ENCODE measurements at regions not wholly inside any gene's neighbourhood (a gene's known extent, or its start where the extent isn't known, plus 50 kb on each side); places are given as distances from the start of the nearest gene placed in this dataset.
"Not testable (repeated sequence)": the region's sequence is repeated elsewhere in the genome, so short reads cannot be mapped to it uniquely, and the experiment has no call there.

GRCh38 chr4:181119186-181119585 is 1124.0 kb upstream of the TENM3 start:
- no peak for DNase-seq

DNA sequence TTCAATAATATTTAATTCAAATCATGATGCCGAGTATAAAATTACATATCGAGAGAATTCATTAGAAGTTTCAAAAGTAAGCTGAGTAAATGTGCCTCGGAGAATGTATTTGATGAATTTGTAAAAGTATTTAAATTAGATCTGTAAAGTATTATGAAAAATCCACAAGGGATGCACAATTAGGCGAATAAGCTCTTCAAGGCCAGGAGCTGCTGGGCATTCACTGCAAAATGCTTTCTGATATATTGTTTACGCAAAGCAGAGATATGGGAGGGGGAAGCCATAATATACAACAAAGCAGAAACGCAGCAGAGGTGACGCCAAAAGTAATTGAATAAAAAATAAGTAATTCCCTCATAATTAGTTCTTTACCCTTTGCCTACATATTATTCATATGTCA is 1121.5 kb upstream of the TENM3 start:
- no peak for DNase-seq

DNA sequence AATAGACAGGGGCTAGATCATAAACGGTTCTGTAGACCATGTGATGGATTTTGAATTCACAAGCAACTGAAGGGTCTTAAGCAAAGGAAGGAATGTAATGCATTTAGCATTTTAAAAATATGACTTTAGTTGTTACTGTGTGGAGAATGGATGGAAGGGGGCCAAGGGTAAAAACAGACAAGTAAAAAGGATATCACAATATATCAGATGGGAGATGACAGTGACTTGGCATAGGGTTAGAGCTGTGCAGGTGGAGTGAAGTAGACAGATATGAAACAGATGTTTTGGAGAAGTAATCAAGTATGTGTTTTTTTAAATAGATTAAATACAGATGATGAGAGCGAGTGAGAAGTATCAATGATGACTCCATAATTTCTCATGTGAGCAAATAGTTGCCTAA is 1116.0 kb upstream of the TENM3 start:
- no peak for DNase-seq

DNA sequence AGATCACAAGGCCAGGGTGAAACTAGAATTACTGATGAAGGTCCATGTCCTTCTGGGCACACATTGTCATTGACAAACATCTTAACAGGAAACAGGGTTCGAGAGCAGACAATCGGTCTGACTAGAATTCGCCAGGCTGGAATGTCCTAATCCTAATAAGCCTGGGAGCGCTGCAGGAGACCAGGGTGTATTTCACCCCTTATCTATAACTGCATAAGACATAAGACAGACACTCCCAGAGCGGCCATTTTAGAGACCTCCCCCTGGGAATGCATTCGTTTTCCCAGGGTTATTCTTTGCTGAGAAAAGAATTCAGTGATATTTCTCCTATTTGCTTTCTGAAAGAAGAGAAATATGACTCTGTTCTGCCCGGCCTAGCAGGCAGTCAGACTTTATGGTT is 1112.9 kb upstream of the TENM3 start:
- not testable (repeated sequence) for DNase-seq

DNA sequence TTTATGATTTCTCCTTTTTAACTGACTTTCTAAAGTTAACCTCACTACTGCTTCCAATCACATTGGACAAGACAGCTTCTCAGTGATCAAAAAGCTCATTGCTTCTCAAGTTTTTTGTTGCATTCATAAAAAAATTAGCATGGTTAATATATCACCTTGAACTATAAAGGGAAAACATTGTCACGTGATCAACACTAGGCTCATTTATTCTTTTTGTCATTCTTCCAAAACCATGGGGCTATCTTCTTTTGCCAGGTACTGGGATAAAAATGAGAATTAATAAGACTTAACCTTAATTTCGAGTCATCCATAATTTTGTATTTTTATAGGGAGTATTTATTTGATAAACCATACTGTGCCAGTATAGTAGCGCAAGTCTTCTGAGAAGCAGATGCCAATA is 1105.9 kb upstream of the TENM3 start:
- no peak for DNase-seq

DNA sequence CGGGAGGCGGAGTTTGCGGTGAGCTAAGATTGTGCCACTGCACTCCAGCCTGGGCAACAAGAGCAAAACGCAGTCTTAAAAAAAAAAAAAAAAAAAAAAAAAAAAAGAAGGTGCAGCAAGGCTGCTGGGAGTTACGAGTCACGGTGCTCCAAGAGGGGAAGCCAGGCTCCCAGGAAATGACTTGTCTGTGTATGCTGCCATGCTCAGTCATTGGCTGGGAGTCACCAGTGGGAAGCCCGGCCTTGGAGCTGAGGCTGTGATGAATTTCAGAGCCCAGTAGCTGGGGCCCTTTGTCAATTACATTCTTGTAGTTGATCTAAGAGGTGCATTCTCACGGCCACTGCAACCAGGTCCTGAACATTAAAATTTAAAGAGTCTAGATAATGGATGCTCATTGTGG is 1105.1 kb upstream of the TENM3 start:
- DNase-seq = no peak

GRCh38 chr4:181140037-181140603 is 1103.1 kb upstream of the TENM3 start:
- no peak for DNase-seq

DNA sequence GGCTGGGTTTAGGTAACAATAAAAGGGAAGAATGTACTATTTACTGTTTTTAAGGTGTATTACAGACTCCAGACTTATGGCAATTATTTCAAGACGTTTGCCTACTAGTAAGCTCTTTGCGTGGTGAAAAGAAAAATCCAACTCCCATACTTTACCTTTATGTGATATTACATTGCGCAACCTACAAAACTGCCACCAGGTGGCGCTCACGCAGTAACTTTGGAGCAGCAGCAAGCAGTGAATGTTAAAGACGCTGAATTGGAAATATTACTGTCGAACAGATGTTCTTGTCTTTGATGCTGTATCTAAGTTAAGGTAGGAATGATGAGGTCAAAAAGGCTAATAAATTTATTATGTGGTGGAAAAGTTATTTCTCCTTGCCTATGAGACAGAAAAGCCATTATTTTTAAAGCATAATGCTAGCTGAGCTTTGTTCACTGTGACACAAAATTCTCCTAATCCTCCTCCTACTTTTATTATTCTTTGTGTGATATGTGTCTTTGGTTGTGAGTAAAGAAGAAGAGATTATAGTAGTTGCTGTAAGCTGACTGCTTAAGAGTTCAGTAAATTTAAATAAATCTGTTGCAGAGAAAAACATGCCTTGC is 1099.8 kb upstream of the TENM3 start:
- DNase-seq = peak; percentile 60 to 67

DNA sequence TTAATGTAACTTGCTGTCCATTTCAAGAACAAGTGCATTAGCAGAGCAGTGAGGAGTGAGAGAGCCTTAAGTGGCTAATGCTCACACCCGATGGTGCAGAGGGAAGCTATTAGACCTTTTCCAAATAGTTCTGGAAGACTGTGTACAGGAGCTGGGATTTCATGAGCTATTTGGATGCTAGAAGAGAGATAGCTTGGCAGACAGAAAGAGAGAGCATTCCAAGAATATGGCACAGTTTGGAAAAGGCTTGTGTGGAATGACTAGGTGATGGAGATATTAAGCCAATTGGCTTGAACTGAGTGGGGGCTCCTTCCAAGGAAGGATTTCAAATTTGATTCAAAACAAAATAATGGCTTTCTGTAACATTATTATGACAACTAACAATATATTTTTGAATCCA is 1097.2 kb upstream of the TENM3 start:
- DNase-seq = no peak

GRCh38 chr4:181147416-181147951 is 1095.7 kb upstream of the TENM3 start:
- no peak for DNase-seq

DNA sequence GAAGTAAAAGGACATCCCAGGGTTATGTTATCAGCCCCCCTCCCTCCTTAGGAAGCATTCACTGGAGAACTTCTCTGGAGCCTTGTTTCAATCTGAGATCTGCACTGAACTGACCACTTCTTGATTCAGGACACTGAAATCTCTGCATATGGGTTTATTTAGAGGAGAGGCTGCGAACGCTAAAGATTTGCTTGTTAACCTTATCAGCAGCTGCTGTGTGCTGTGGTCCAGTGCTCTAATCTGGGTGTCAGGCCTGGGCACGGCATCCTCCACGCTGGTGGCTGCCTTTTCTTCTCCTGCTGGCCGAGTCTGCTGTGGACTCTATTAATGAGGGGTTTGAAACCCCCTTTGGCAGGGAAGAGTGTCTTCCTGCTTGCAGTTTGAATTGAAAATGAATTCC is 1094.7 kb upstream of the TENM3 start:
- DNase-seq = no peak

DNA sequence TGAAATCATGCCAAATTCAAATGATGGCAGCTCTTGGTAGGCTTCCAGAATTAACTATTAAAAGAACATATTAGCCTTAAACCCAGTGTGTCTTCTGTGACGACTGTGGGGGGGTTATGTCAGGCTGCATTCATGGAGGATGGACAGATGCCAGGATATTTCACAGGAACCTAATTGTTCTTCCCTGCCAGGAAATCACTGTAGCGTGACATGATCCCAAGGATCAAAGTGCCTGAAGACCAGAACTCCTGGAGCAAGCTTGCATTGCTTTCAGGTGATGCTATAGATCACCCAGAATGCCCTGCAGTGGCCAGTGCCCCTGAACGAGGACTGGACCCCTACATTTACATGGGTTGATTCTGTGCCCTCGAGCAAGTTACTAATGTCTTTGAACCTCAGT is 1093.0 kb upstream of the TENM3 start:
- no peak for DNase-seq

GRCh38 chr4:181151856-181152255 is 1091.3 kb upstream of the TENM3 start:
- DNase-seq = no peak

- no peak for DNase-seq
Observed at GRCh38 chr4:181157647-181158046, 1085.6 kb upstream of the TENM3 start.

DNA sequence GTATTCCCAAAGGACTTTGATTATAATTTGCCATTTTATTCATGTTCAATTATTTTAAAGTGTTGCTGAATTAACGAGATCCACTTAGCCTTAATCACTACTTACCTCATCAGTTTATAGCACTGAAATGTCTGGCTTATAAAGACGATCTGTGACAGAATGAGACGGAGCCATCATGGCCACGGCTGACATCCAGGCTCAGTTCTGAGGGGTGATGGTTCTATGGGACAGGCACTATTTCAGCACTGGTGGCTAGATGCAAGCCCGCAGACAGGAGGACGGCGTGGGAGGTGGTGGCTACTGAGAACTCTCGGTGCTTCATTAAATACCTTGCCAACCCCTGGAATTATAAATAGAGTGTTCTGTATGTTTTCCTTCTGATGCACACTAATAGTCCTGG is 1084.2 kb upstream of the TENM3 start:
- DNase-seq = no peak

DNA sequence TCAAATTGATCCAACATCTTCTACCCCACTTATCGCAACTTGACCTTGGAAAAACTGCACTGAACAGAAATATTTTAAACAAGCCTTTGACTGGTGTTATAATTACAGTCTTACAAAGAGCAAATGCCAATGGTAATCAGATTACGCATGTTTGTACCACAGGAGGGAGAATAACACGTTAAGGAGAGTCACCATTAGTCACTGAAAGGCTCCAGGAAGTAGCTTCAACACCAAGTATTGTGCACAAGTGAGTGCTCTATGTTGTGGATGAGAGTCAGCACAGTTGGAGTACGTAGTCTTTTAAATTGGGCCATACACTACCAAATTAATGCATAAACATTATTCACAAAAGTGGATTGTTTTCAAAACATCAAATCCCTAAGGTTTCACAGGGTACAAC is 1081.5 kb upstream of the TENM3 start:
- DNase-seq = no peak

DNA sequence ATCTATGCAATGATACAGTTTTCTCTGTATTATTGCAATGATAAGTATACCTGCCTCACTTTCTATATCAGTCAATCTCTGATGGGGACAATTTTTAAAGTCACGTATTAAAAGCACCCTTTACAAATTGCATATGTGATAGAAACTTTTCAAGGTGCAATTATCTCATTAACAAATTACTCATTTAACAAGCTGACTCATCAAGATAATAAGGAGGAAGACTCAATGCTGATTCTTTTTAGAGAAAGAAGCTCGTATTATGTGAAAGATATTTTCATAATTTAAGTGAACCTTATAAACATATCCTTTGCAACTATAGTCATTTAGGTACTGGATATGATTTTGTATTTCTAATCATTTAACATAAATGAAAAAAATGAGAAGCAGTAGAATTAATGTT is 1080.9 kb upstream of the TENM3 start:
- DNase-seq = no peak

DNA sequence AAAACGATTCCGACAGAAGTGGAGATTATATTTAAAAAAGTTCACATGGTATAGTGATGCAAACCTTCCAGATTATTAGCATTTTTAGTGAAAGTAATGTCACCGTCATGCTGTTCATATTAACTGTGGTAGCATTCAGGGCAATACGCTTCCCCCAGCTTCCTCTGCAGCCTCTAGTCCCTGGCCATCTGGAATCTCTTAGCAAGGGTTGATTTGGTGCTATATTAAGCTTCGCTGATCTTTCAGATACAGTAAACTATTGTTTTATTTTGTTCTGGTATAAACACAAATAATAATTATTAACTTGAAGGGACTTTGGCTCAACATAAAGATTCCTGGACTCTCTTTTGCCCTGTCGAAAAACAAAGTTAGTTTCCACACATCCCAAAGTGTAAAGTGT is 1080.5 kb upstream of the TENM3 start:
- no peak for DNase-seq

DNA sequence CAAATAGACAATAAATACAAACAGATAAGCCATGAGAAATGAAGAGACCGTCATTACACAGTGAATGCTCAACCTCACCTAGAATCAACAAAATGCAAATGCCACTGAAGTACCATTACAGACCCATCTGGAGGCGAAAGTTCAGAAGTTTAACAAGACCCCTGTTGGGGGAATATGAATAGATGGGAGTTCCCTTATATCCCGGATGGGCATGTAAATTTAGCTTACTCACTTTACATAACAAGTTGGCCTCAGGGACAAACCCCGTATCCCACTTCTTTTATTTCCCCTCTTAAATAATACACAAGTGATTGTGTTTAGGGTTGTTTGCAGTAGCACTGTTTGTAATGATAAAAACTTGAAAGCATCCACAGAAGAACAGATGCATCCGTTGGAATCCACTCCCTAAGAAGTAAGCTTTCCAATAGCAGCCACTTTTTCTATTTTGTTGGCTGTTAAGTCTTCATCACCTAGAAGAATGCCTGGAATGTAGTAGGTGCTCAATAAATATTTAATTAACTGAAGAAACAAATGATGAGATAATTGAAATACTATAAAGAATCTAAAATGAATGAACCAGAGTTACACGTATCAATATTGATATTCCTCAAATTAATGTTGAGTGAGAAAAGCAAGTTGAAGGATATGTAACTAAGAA is 1076.3 kb upstream of the TENM3 start:
- DNase-seq = no peak

GRCh38 chr4:181168011-181168805 is 1075.0 kb upstream of the TENM3 start:
- DNase-seq = no peak

DNA sequence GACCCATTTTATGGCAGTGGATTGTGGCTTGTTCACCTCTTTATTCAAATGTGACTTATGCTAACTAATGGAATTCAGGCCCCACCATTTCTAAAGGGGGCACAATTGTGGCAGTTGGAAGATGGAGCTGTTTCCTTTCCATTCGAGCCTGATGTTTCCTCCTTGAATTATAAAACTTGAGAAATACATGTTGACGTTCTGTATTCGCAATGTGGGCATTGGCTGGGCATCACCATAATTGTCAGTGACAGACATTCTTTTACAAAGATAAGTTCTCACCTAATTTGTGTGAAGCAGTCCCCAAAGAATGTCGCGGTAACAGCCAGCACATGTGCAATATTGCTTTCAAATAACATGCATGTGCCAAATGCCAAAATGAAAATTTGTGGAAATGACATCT is 1070.2 kb upstream of the TENM3 start:
- no peak for DNase-seq

DNA sequence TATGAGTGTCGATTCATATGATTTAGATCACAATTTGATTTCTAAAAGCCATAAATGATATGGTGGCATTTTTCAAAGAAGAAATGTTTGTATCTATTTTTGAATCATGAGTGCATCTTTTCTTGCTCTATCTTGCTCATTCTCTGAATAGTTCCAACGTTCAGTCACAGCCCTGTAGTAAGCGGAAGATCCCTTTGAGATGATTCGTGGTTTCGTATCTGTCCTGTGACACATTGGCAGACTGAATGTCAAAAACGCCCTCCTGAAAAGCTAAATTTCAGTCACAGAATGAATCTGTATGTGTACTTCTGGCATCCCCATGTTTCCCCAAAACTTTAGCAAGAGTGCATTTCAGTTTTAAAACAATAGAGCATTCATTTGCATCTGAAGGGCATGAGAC is 1066.9 kb upstream of the TENM3 start:
- DNase-seq = no peak

DNA sequence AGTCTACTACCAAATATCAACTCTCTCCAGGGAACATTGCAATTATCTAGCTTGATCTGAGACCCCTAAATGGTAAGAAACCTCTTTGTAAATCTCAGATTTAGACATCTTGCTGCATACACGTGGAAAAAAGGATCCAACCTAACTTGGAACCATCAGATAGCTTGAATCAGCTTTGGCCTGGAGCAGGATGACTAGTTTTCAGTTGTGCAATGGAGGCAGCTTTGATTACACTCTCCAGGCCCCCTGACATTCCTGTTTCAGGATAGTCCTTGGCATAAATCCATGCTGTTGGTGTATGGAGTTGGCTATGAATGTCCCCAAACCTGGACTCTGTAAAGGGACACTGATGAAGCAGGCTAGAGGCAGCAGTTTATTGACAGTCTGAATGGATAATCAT is 1061.9 kb upstream of the TENM3 start:
- no peak for DNase-seq

DNA sequence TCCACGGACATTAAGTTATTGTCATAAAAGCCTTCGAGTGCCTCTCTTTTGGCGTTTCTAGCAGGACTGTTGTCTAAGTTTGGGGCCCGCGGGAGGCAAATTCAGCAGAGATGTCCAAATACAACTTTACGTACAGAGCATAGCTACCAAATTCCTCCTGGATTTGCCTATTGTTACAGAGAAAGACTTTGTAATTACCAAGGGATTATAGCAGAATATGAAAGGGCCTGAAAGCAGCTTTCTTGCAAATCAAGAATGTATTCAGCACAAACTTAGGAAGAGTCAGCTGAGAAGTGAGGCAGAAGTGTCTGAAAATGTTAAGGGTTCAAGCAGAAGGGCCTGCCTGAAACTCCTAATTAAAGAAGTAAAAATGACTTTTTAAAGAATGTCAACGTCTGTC is 1053.5 kb upstream of the TENM3 start:
- no peak for DNase-seq
